Esophagus squamous epithelium (tissue), 5 donors: ENCODE measurements at regions not wholly inside any gene's neighbourhood (a gene's known extent, or its start where the extent isn't known, plus 50 kb on each side); places are given as distances from the start of the nearest gene placed in this dataset.

ENCODE experiments used
- DNase-seq: peaks from one replicate; lab custom pipeline; 2025; lab: John Stamatoyannopoulos, UW
- H3K27ac ChIP-seq, 4 donors: fragments of 200-600 bp; sonication (generic); one replicate each; pipeline ENCODE4 v1.5.1; 2016 to 2019; ENCODE audit warnings: mild to moderate bottlenecking in 1 of 4
- H3K27me3 ChIP-seq, 4 donors: fragments of 200-600 bp; sonication (generic); 1 replicate in 3 of 4; 2 replicates in 1 of 4; pipeline versions ENCODE4 v1.5.1 to v1.6.0; 2017 to 2021; ENCODE audit warnings: antibody characterized with exemption in 1 of 4
- H3K36me3 ChIP-seq, 3 donors: fragments of 200-600 bp; sonication (generic); one replicate each; pipeline ENCODE4 v1.5.1; 2016 to 2019
- H3K4me1 ChIP-seq, 3 donors: fragments of 200-600 bp; sonication (generic); one replicate each; pipeline ENCODE4 v1.5.1; 2017 to 2019
- H3K4me3 ChIP-seq, 4 donors: fragments of 200-600 bp; sonication (generic); 1 replicate in 3 of 4; 2 replicates in 1 of 4; pipeline ENCODE4 v1.5.1; 2016 to 2019; ENCODE audit warnings: mild to moderate bottlenecking in 2 of 4, moderate library complexity in 1 of 4
- H3K9me3 ChIP-seq, 3 donors: fragments of 200-600 bp; sonication (generic); one replicate each; pipeline ENCODE4 v1.5.1; 2016 to 2019
- CTCF ChIP-seq, 6 experiments: fragments of 450-650 bp in 4 of 6; fragments of 200-600 bp in 2 of 6; sonication (generic) in 2 of 6; IDR thresholded peaks; one replicate each; pipeline ENCODE4 v1.5.1; 2016 to 2019; ENCODE audit warnings: antibody characterized with exemption in 6 of 6, mild to moderate bottlenecking in 4 of 6, moderate library complexity in 4 of 6
- POLR2A ChIP-seq, 4 donors: fragments of 450-650 bp; IDR thresholded peaks; one replicate each; pipeline ENCODE4 v1.6.1; 2017; ENCODE audit warnings: antibody characterized with exemption in 4 of 4, mild to moderate bottlenecking in 4 of 4, moderate library complexity in 3 of 4
- WGBS, 2 donors: methylation state at CpG; one replicate each; pipeline ENCODE4 v1.1.5; 2018; 5-methylcytosine and 5-hydroxymethylcytosine counted together
- intact Hi-C: fragments of 100-400 bp; cut with DNase I; formaldehyde crosslinking; loops from one replicate; pipeline ENCODE4 v1.15.0; 2022
- donor health status: DM: yes; HTN: yes; CAD: no.

- H3K27ac ChIP-seq: no peak overlapping the region
- no peak for DNase-seq
- no peaks in the 10 kb centered on the region for H3K4me1 ChIP-seq
- H3K27me3 ChIP-seq: no peaks in the 10 kb centered on the region
- WGBS, 2 donors: 53 to 61% methylated on average over 2 of the region's 2 CpGs
- H3K36me3 ChIP-seq: no peaks in the 10 kb centered on the region
- intact Hi-C loops: no loop called here
- no peak for TF ChIP-seq CTCF (IDR thresholded peaks at IDR 0.05)
- TF ChIP-seq POLR2A (IDR thresholded peaks at IDR 0.05): no peak
- no peak overlapping the region for H3K4me3 ChIP-seq
- no peaks in the 10 kb centered on the region for H3K9me3 ChIP-seq
Measured at GRCh38 chr4:103928370-103928769, 208.6 kb upstream of the TACR3 start.

GRCh38 chr4:103923551-103923950, 203.8 kb upstream of the TACR3 start:
- H3K4me3 ChIP-seq: no peak overlapping the region
- no peaks in the 10 kb centered on the region for H3K27me3 ChIP-seq
- no peak overlapping the region for H3K27ac ChIP-seq
- TF ChIP-seq POLR2A (IDR thresholded peaks at IDR 0.05) (no peak), CTCF (IDR thresholded peaks at IDR 0.05) (no peak)
- intact Hi-C loops: no loop called here
- DNase-seq: no peak
- H3K36me3 ChIP-seq: no peaks in the 10 kb centered on the region
- 56 to 57% methylated on average over 2 of the region's 2 CpGs for WGBS, 2 donors
- no peaks in the 10 kb centered on the region for H3K9me3 ChIP-seq
- H3K4me1 ChIP-seq: no peaks in the 10 kb centered on the region

GRCh38 chr4:103918214-103918613, 198.4 kb upstream of the TACR3 start:
- TF ChIP-seq POLR2A (IDR thresholded peaks at IDR 0.05) (no peak), CTCF (IDR thresholded peaks at IDR 0.05) (no peak)
- DNase-seq: no peak
- intact Hi-C loops: no loop called here
- Histone ChIP-seq H3K36me3 (no peaks in the 10 kb centered on the region), H3K27ac (no peak overlapping the region), H3K27me3 (no peaks in the 10 kb centered on the region), H3K4me3 (no peak overlapping the region), H3K9me3 (no peaks in the 10 kb centered on the region), H3K4me1 (no peaks in the 10 kb centered on the region)
- 60 to 70% methylated on average over 1 of the region's 1 CpG for WGBS, 2 donors

GRCh38 chr4:103915224-103915869, 195.6 kb upstream of the TACR3 start:
- DNase-seq: no peak
- 40 to 52% methylated on average over 3 of the region's 3 CpGs for WGBS, 2 donors
- no peaks in the 10 kb centered on the region for H3K27me3 ChIP-seq

GRCh38 chr4:103907414-103907813, 187.6 kb upstream of the TACR3 start:
- intact Hi-C loops: no loop called here
- TF ChIP-seq CTCF (IDR thresholded peaks at IDR 0.05) (no peak), POLR2A (IDR thresholded peaks at IDR 0.05) (no peak)

More at GRCh38 chr4:103915224-103915869, 195.6 kb upstream of the TACR3 start:
- H3K4me3 ChIP-seq: no peak overlapping the region
- no peaks in the 10 kb centered on the region for H3K9me3 ChIP-seq
- TF ChIP-seq POLR2A (IDR thresholded peaks at IDR 0.05) (no peak), CTCF (IDR thresholded peaks at IDR 0.05) (peak in 3 of 6 experiments; percentile 20 to 33 (median 22))
- no peak overlapping the region for H3K27ac ChIP-seq
- no peaks in the 10 kb centered on the region for H3K4me1 ChIP-seq
- no peaks in the 10 kb centered on the region for H3K36me3 ChIP-seq
- intact Hi-C loops: no loop called here

More at GRCh38 chr4:103907414-103907813, 187.6 kb upstream of the TACR3 start:
- DNase-seq: no peak
- H3K27ac ChIP-seq: no peak overlapping the region
- H3K36me3 ChIP-seq: no peaks in the 10 kb centered on the region
- H3K9me3 ChIP-seq: no peaks in the 10 kb centered on the region
- H3K4me1 ChIP-seq: no peaks in the 10 kb centered on the region
- 67 to 96% methylated on average over 2 of the region's 2 CpGs for WGBS, 2 donors
- no peak overlapping the region for H3K4me3 ChIP-seq
- H3K27me3 ChIP-seq: no peaks in the 10 kb centered on the region
